ENCODE measurements at regions not wholly inside any gene's neighbourhood (a gene's known extent, or its start where the extent isn't known, plus 50 kb on each side); places are given as distances from the start of the nearest gene placed in this dataset.

- no peak for DNase-seq
Observed at GRCh38 chr15:47824147-47824546, 106.8 kb downstream of the SEMA6D start.

GRCh38 chr15:47829667-47830066 lies 112.4 kb downstream of the SEMA6D start:
- DNase-seq: no peak

GRCh38 chr15:47834093-47834492 lies 116.8 kb downstream of the SEMA6D start:
- no peak for DNase-seq

- no peak for DNase-seq
Observed at GRCh38 chr15:47839233-47839825, 122.0 kb downstream of the SEMA6D start.

- no peak for DNase-seq
Observed at GRCh38 chr15:47843124-47843663, 125.9 kb downstream of the SEMA6D start.

- no peak for DNase-seq
Observed at GRCh38 chr15:47844437-47844836, 127.1 kb downstream of the SEMA6D start.

GRCh38 chr15:47846128-47846868 lies 129.0 kb downstream of the SEMA6D start:
- DNase-seq: no peak

GRCh38 chr15:47846876-47847275 lies 129.6 kb downstream of the SEMA6D start:
- no peak for DNase-seq

GRCh38 chr15:47856071-47856470 lies 138.8 kb downstream of the SEMA6D start:
- DNase-seq: no peak

- DNase-seq: no peak
Observed at GRCh38 chr15:47857014-47857775, 139.9 kb downstream of the SEMA6D start.

- no peak for DNase-seq
Observed at GRCh38 chr15:47857776-47858167, 140.5 kb downstream of the SEMA6D start.

- DNase-seq: no peak
Observed at GRCh38 chr15:47861111-47861903, 144.0 kb downstream of the SEMA6D start.

GRCh38 chr15:47862402-47862801 lies 145.1 kb downstream of the SEMA6D start:
- no peak for DNase-seq

GRCh38 chr15:47866446-47866845 lies 149.1 kb downstream of the SEMA6D start:
- no peak for DNase-seq

- no peak for DNase-seq
Observed at GRCh38 chr15:47870300-47870955, 153.1 kb downstream of the SEMA6D start.

- DNase-seq: no peak
Observed at GRCh38 chr15:47870956-47871625, 153.8 kb downstream of the SEMA6D start.

GRCh38 chr15:47872208-47872607 lies 154.9 kb downstream of the SEMA6D start:
- DNase-seq: no peak

- no peak for DNase-seq
Observed at GRCh38 chr15:47872869-47873432, 155.6 kb downstream of the SEMA6D start.

GRCh38 chr15:47876986-47877385 lies 159.7 kb downstream of the SEMA6D start:
- DNase-seq: no peak

- no peak for DNase-seq
Observed at GRCh38 chr15:47877836-47878235, 160.5 kb downstream of the SEMA6D start.

- no peak for DNase-seq
Observed at GRCh38 chr15:47885920-47886319, 168.6 kb downstream of the SEMA6D start.
